ENCODE measurements at regions not wholly inside any gene's neighbourhood (a gene's known extent, or its start where the extent isn't known, plus 50 kb on each side); places are given as distances from the start of the nearest gene placed in this dataset.

GRCh38 chr10:24156686-24157085, 52.3 kb upstream of the KIAA1217 start:
- in situ Hi-C loops (cut with MboI; ENCODE audit: low sequenced_read_pairs in 4 of 4): no loop called here

GRCh38 chr10:24157567-24157966, 51.4 kb upstream of the KIAA1217 start:
- no peak for DNase-seq
- H3K9me3 ChIP-seq: no peaks in the 10 kb centered on the region
- no peaks in the 10 kb centered on the region for H3K27me3 ChIP-seq
- no peak for ATAC-seq
- H3K4me1 ChIP-seq: peaks cover 0 to 4% of the 10 kb centered on the region in 2 donors
- no peak overlapping the region for H3K4me3 ChIP-seq
- intact Hi-C loops (cut with DNase I; ENCODE audit: low total_unique reads) (loop anchor here (10.0 kb wide), 1 partner anchor 63 kb away; no protein-coding TSS in a partner anchor), in situ Hi-C loops (cut with MboI; ENCODE audit: low sequenced_read_pairs in 4 of 4) (no loop called here)
- TF ChIP-seq POLR2A (IDR thresholded peaks at IDR 0.05): no peak
- TF ChIP-seq CTCF (IDR thresholded peaks at IDR 0.05 in 4 of 5, conservative IDR thresholded peaks at IDR 0.05 in 1 of 5): no peak
- no peak overlapping the region for H3K27ac ChIP-seq
- no peaks in the 10 kb centered on the region for H3K36me3 ChIP-seq

More at GRCh38 chr10:24156686-24157085, 52.3 kb upstream of the KIAA1217 start:
- TF ChIP-seq POLR2A (IDR thresholded peaks at IDR 0.05): no peak
- TF ChIP-seq CTCF (IDR thresholded peaks at IDR 0.05 in 4 of 5, conservative IDR thresholded peaks at IDR 0.05 in 1 of 5): no peak
- Histone ChIP-seq H3K4me3 (no peak overlapping the region), H3K4me1 (peaks cover 0 to 4% of the 10 kb centered on the region in 2 donors), H3K27me3 (no peaks in the 10 kb centered on the region), H3K36me3 (no peaks in the 10 kb centered on the region), H3K9me3 (no peaks in the 10 kb centered on the region), H3K27ac (no peak overlapping the region)
- DNase-seq (no peak), ATAC-seq (no peak)
- intact Hi-C loops (cut with DNase I; ENCODE audit: low total_unique reads): loop anchor here (10.0 kb wide), 1 partner anchor 62 kb away; no protein-coding TSS in a partner anchor

All from gastrocnemius medialis (tissue), 4 donors.